SK-N-MC (cell line): ENCODE measurements at regions not wholly inside any gene's neighbourhood (a gene's known extent, or its start where the extent isn't known, plus 50 kb on each side); places are given as distances from the start of the nearest gene placed in this dataset.

Source experiments
- DNase-seq: peaks from one replicate; pipeline ENCODE4 v3.0.0-alpha.2; 2011; ENCODE audit warnings: low read depth, low spot score
- H3K27ac ChIP-seq: fragments of 200-600 bp; sonication (generic); 2 replicates; pipeline ENCODE4 v1.5.1; 2016; ENCODE audit warnings: mixed run types
- H3K36me3 ChIP-seq: fragments of 200-600 bp; sonication (generic); 2 replicates; pipeline ENCODE4 v1.6.1; 2017; ENCODE audit warnings: antibody characterized with exemption, low read length, mixed read lengths; ENCODE audit not compliant: insufficient read depth
- H3K4me3 ChIP-seq: fragments of 200-600 bp; sonication (generic); 2 replicates; pipeline ENCODE4 v1.5.1; 2016
- H3K9ac ChIP-seq: fragments of 200-600 bp; sonication (generic); 2 replicates; pipeline ENCODE4 v1.8.0; 2017; ENCODE audit warnings: mixed run types, mixed read lengths; ENCODE audit not compliant: insufficient read length
- H3K9me3 ChIP-seq: fragments of 200-600 bp; sonication (generic); 2 replicates; pipeline ENCODE4 v1.6.1; 2017; ENCODE audit warnings: low read depth, mild to moderate bottlenecking, antibody characterized with exemption, low read length, moderate library complexity, mixed read lengths
- EZH2 ChIP-seq: fragments of 200-600 bp; sonication (generic); IDR thresholded peaks from one replicate; pipeline ENCODE4 v1.6.1; 2017; ENCODE audit warnings: antibody characterized with exemption
- FOXP2 ChIP-seq: optimal IDR thresholded peaks from 2 replicates; pipeline ENCODE3; 2011; ENCODE audit warnings: mild to moderate bottlenecking, moderate library complexity; ENCODE audit not compliant: insufficient read depth; ENCODE audit errors: extremely low read length, control extremely low read depth
- POLR2AphosphoS5 ChIP-seq: IDR thresholded peaks from 2 replicates; pipeline ENCODE4 v1.6.1; 2012; ENCODE audit warnings: mild to moderate bottlenecking, low read depth, low read length, borderline replicate concordance

DNA sequence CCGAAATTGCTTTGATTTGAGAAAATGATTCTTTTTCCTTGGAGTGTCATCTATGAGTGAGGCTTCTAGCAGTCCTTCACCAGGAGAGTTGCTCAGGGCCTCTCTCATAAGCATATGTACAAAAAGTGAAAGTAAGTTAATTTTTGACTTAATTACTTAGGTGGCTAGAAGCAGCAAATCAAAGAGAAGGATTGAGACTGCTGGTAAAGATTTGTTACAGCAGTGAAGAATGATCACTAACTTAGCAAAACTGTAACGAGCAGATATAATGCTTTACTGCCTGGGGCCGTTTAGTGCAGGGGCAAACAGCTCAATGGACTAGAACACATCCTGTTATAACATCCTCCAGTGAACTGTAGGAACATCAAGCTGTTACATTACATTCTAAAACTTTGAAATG lies 167.8 kb upstream of the RIPOR2 start:
- no peak for DNase-seq
- Histone ChIP-seq H3K9me3 (no peaks in the 10 kb centered on the region), H3K4me3 (no peak overlapping the region), H3K9ac (no peak overlapping the region), H3K36me3 (no peaks in the 10 kb centered on the region), H3K27ac (no peak overlapping the region)
- TF ChIP-seq FOXP2, result no peak
- TF ChIP-seq POLR2AphosphoS5, result no peak
- TF ChIP-seq EZH2, result no peak

DNA sequence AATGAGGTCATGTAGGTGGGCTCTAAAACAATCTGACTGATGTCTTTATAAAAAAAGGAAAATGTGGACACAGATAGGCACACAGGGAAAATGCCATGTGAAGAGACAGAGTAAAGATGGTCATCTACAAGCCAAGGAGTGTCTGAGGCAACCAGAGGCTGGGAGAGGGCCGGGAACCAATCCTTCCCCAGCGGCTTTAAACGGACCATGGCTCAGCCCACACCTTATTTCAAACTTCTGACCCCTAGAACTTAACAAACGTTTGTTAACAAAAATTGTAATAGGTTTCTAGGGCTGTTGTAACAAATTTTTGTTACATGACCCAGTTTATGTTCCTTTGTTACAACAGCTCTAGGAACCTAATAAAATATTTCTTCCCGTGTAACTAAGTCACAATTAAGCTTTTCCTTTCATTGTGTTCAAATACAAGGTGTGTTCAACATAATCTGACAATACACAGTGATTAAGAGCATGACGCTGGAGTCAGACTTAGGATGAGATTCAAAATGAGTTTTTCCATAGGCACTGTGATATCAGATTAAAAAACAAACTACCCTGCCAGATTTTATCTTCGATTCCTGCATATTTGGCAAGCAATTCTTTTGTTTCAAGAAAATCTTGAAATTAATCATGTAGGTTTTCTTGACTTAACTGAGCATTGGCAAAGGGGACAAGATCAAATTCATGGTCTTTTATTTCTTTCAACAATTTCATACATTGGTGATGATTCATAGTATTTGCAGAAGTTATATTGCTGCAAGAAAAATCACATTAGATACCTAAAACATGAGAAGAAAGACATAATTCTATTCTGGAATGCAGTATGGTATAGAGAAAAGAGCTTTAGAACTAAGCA lies 169.5 kb upstream of the RIPOR2 start:
- TF ChIP-seq EZH2 (no peak), POLR2AphosphoS5 (no peak), FOXP2 (no peak)
- Histone ChIP-seq H3K9me3 (no peaks in the 10 kb centered on the region), H3K36me3 (no peaks in the 10 kb centered on the region), H3K9ac (no peak overlapping the region), H3K4me3 (no peak overlapping the region), H3K27ac (no peak overlapping the region)
- no peak for DNase-seq

DNA sequence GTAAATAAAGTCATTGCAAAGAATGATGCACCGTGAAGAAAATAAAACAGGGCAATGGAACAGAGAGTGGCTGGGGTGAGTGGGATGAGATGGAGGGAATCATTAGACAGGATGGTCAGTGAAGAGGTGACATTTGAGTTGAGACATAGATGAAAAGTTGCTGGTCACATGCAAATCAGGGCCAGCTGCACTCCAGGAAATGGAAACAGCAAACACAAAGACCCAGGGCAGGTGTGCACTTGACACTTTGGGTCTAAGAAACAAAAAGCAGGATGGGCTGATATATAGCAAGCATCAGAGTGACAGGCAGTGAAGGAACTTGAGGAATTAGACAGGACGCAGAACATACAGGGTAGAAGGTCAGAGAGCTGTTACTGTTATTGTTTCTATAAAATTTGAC lies 171.5 kb upstream of the RIPOR2 start:
- H3K4me3 ChIP-seq, result no peak overlapping the region
- no peak for DNase-seq
- no peak overlapping the region for H3K27ac ChIP-seq
- no peak overlapping the region for H3K9ac ChIP-seq
- no peaks in the 10 kb centered on the region for H3K36me3 ChIP-seq
- TF ChIP-seq EZH2 (no peak), POLR2AphosphoS5 (no peak), FOXP2 (no peak)
- H3K9me3 ChIP-seq, result no peaks in the 10 kb centered on the region

DNA sequence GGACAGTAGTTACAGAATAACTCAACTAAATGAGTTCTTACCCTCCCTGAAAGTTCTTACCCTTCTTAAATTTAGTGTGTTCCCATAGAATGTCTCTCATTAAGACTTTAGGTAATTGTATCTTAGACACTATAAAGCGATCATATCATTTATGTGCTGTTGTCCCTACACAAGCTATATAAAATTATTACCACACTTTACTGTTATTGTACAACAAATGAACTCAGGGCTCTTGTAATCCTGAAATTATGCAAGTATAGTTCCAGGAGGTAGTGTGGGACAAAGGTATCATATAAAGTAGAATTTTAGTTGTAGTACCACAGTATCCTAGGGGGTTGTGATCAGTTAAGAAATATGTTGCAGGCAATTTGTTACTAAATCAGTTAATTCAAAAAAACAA lies 167.4 kb upstream of the CARMIL1 start:
- Histone ChIP-seq H3K27ac (no peak overlapping the region), H3K9ac (no peak overlapping the region), H3K36me3 (no peaks in the 10 kb centered on the region), H3K4me3 (no peak overlapping the region), H3K9me3 (no peaks in the 10 kb centered on the region)
- TF ChIP-seq POLR2AphosphoS5, result no peak
- no peak for TF ChIP-seq FOXP2
- no peak for TF ChIP-seq EZH2
- no peak for DNase-seq

DNA sequence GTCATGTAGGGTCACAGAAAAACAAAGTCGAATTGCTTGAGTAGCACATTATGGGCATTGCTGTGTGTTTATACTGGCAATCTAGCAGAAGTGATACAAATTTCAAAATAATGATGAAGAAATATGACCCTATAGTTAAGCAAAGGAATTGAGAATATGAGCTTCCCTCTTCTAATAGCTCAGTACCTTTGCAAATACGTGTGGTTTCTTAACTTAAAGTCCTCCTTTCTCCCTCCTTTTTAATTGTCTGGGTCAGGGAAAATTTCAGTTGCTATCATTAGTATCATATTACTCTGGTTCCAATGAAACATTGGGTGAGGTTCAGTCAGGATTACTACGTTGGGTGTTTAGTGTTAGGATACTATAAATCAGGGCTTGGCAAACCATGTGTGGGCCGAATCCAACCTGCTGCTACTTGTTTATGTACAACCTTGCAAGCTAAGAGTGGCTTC lies 166.8 kb upstream of the CARMIL1 start:
- TF ChIP-seq FOXP2, result no peak
- no peak for TF ChIP-seq EZH2
- TF ChIP-seq POLR2AphosphoS5, result no peak
- DNase-seq, result no peak
- H3K36me3 ChIP-seq, result no peaks in the 10 kb centered on the region
- H3K4me3 ChIP-seq, result no peak overlapping the region
- H3K27ac ChIP-seq, result no peak overlapping the region
- no peak overlapping the region for H3K9ac ChIP-seq
- no peaks in the 10 kb centered on the region for H3K9me3 ChIP-seq

DNA sequence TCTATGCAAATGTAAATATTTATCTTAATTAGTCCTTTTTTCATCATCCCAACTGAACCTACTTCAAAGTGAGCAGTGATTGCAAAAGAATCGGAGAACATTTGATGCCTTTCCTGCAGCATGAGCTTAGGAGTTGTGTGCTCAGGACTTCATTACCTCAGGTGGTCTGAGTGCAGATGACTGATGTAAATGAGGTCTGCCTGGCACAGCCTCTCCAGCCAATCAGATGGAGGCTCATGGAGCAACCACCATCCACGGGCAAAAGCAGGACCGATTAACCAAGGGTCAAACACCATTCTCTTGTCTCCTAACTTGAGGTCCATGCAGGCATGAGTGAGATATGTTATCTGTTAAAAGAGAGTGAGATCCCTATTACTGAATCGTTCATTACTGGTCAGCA lies 165.7 kb upstream of the CARMIL1 start:
- H3K9me3 ChIP-seq, result no peaks in the 10 kb centered on the region
- H3K4me3 ChIP-seq, result no peak overlapping the region
- no peaks in the 10 kb centered on the region for H3K36me3 ChIP-seq
- no peak for TF ChIP-seq POLR2AphosphoS5
- TF ChIP-seq EZH2, result no peak
- no peak for TF ChIP-seq FOXP2
- H3K9ac ChIP-seq, result no peak overlapping the region
- no peak overlapping the region for H3K27ac ChIP-seq
- no peak for DNase-seq

DNA sequence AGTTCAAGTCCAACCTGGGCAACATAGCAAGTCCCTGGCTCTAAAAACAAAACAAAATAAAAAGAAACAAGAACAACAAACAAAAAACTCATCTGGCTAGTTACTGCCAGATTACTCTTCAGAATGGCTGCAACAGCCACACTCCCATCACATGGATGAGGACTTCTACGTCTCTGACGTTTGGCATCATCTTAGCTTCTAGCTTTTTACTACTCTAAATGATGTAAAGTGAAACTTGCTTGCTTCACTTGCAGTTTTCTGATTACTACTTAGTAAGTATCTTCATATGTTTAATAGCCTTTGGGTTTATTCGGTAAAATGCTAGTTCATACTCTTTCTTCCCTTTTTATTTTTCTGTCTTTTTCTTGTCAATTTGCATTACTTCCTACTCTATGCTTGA lies 161.1 kb upstream of the CARMIL1 start:
- Histone ChIP-seq H3K4me3 (no peak overlapping the region), H3K9ac (no peak overlapping the region), H3K9me3 (no peaks in the 10 kb centered on the region), H3K36me3 (no peaks in the 10 kb centered on the region), H3K27ac (no peak overlapping the region)
- TF ChIP-seq POLR2AphosphoS5 (no peak), EZH2 (no peak), FOXP2 (no peak)
- no peak for DNase-seq

DNA sequence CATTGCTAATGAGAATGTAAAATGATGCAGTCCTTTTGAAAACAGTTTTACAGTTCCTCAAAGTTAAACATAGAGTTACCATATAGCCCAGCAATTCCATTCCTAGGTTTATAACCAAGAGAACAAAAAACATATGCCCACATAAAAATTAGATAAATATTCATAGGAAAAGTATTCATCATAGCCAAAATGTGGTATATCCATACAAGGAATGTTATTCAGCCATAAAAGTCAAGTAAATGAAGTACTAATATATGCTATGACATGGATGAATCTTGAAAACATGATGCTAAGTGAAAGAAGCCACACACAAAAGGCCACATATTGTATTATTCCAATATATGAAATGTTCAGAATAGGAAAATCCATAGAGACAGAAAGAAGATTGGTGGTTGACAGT lies 158.0 kb upstream of the CARMIL1 start:
- H3K36me3 ChIP-seq, result no peaks in the 10 kb centered on the region
- no peaks in the 10 kb centered on the region for H3K9me3 ChIP-seq
- DNase-seq, result no peak
- H3K27ac ChIP-seq, result no peak overlapping the region
- no peak for TF ChIP-seq EZH2
- no peak for TF ChIP-seq FOXP2
- no peak for TF ChIP-seq POLR2AphosphoS5
- H3K4me3 ChIP-seq, result no peak overlapping the region
- no peak overlapping the region for H3K9ac ChIP-seq

DNA sequence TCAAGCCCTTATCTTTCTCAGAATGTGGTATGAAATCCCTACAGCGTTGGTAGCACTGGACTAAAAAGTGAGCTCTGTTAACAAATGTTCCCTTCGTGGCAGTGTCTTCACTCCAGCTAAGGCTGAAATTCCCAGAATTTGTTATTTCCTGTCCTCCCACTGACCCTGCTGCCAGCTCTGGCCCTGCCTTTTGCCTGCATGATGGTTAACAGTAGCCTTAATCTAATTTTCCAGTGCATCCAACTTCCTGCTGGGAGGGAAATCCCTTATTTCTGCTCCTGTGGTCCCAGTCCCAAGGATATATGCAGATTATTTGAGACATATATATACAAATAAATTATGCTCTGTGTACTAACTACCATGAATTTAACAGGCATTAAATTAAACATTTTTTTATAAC lies 157.2 kb upstream of the CARMIL1 start:
- no peak for DNase-seq
- Histone ChIP-seq H3K9me3 (no peaks in the 10 kb centered on the region), H3K9ac (no peak overlapping the region), H3K27ac (no peak overlapping the region), H3K4me3 (no peak overlapping the region), H3K36me3 (no peaks in the 10 kb centered on the region)
- no peak for TF ChIP-seq POLR2AphosphoS5
- TF ChIP-seq EZH2, result no peak
- no peak for TF ChIP-seq FOXP2
